DMS153 (cell line): ENCODE measurements at regions not wholly inside any gene's neighbourhood (a gene's known extent, or its start where the extent isn't known, plus 50 kb on each side); places are given as distances from the start of the nearest gene placed in this dataset.
A peak's percentile ranks its signal among the peaks of the same experiment; 100 is the strongest.

Experiments
- DNase-seq: peaks from one replicate; lab custom pipeline; 2025; lab: John Stamatoyannopoulos, UW

DNA sequence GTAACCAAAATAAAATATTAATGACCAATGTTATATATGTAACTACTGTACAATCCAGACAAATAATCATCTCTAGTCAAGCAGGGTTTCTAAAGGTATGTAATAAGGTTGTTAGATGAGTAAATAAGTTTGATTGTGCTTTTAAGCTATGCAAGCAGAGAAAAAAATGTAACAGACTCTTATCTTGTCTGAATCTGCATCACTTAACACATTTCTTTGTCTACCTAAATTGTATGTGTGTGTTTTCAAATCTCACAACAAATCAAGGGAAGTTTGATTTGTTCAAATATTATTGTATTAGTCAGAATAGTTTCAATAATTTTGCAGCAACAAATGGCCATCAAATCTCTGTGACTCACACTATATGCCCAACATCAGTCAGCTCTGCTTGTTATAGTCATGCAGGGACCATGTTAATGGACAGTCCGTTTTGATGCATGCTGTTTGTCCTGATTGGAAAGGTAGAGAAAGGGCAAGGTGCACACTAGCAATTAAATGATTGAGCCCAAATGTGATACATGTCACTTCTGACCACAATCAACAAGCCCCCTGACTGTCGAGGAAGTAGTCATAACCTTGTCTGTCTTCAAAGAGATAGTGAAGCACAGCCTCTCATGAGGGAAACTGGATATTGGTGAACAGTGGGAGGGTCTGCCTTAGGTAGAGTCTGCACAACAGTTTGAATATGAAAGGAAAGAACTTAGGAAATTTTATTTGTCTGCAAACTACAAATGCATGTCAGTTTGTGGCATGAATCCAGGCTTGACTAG is 349.4 kb upstream of the SATB1 start:
- DNase-seq: no peak

DNA sequence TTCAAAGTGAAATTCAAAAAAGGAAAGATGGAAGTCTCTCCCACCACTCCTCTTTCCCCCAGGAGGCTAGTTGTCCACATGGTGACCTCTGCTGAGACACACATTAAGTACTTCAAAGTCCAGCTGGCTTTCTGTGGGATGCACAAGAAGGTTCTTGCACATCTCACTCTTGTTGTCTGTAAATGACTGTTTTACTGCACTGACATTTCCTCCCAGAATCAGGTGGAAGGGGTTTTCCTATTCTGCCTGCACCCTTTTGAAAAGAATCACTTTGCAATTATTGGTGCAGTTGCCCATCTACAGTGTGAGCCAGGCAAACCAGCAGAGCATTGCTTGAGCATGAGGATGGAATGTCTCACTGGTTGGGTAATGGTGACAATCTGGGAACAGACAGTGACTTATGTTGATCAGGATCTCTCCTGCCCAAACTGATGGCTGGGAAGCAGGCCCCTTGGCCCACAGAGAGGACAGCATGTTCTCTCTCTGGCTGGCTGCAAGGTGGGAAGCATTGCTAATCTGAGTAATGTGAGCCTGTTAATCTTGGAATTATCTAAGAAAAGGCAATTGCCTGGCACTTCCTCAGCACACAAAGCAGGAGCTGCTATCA is 347.7 kb upstream of the SATB1 start:
- DNase-seq: no peak

DNA sequence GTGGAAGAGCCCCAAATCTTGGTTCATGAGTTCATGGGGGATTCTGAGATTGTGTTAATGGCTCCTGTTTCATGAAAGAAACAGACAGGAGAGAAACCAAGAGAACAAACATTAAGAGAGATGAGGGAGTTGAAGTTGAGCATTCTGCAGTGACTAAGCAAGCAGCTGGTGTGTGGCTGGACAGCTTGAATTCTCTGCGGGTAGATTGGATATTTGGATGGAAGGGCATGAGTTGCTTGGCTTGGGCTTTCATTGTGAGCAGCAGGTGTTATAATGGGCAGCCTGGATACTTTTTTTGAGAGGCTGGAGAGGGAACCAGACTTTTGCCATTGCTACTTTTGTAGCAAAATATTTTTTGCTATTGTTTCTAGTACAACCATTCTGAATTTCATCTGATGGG is 346.8 kb upstream of the SATB1 start:
- DNase-seq: no peak

GRCh38 chr3:18770800-18771199 is 345.7 kb upstream of the SATB1 start:
- DNase-seq: no peak

- DNase-seq: no peak
These were observed 342.7 kb upstream of the SATB1 start for GRCh38 chr3:18767756-18768303.

DNA sequence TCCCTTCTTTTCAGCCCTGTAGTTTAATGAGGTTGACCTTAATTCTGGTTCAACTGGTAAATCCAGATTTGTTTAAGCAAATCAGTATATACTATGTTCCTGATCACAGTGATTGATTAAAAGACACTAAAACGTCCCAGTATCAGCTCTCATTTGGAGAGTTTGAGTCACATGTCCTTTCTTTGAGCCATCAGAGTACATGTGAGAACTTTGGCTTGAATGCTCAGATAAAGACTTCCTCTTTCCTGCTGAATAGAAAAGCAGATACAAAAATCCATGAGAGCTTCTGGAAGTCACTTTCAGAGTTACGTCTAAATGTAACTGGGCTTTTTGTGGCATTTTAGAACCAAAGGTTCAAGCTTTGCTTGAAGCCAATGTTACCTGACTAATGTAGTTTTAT is 341.8 kb upstream of the SATB1 start:
- DNase-seq: no peak

DNA sequence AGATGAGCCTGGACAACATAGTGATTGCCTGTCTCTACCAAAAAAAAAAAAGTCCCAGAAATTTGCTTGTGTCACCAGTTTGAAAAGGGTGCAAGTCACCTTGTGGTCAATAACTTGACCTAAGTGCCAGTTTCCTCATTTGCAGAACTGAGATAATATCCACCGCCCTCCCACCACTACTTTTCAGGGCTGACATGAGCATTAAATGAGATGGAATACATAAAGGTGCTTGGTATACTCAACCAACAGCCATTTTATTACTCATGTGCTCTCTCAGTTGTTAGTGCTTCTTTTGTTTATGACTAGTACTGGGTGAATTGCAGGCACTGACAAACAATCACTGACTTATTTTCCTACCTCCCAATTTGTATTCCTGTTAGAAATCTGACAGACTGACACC is 340.5 kb upstream of the SATB1 start:
- DNase-seq: no peak

DNA sequence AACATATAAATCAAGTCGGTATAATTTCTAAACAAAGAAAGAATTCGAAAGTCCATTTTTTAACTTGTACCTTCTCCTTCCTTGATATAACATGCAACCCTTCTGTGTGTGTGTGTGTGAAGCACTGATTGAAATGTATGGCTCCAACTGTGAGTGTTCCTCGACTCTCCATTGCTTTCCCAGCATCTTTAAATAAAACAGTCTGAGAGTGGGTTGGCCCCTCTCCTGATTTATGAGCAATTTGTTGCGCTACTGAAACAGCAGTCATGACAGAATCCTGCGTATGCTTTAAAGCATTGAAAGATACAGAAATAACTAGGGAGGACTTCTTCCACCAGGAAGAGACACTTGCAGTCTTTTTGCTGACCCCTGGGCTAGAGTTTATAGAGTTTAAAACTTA is 340.0 kb upstream of the SATB1 start:
- DNase-seq: no peak

DNA sequence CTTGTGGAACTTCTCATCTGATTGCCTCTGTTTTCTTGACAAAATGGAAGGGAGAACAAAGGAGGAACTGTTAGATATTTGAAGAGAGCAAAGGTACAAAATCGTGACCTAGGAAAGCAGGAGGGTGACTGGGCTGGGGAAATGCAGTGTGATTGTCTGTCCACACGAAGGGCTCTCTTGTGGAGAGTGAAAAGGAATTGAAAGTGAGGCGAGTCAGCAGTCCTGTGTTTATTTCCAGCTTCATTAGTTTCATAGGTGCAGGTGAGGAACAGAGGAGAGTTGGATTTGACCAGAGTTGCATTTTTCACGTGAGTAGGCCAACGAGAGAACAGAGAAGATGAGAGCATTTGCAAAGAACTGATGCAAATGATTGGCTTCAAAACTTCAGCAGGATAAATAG is 336.4 kb upstream of the SATB1 start:
- DNase-seq: no peak

GRCh38 chr3:18758047-18758704 is 333.0 kb upstream of the SATB1 start:
- peak; percentile 82 for DNase-seq

- no peak for DNase-seq
These were observed 332.3 kb upstream of the SATB1 start for GRCh38 chr3:18757476-18757875.

GRCh38 chr3:18752273-18752934 is 327.3 kb upstream of the SATB1 start:
- no peak for DNase-seq

DNA sequence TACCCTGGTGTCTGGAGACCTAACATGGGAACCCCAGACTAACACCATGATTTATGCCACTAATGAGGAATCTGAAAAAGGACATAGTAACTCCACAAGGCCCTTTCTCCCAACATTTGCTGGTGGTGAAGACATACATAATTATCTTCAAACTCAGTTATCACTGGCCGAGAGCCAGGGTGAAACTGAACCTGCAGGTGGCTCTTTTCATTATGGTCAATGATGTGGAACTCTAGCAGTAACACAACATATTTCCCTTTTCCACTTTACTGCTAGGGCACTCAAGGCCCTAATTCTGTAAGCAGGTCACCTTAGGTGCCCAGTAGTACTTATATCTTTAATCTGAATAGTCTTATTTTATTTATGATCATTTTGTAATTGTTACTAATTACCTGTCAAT is 326.4 kb upstream of the SATB1 start:
- DNase-seq: peak; percentile 82

GRCh38 chr3:18747383-18747782 is 322.2 kb upstream of the SATB1 start:
- no peak for DNase-seq

GRCh38 chr3:18745472-18745871 is 320.3 kb upstream of the SATB1 start:
- no peak for DNase-seq

DNA sequence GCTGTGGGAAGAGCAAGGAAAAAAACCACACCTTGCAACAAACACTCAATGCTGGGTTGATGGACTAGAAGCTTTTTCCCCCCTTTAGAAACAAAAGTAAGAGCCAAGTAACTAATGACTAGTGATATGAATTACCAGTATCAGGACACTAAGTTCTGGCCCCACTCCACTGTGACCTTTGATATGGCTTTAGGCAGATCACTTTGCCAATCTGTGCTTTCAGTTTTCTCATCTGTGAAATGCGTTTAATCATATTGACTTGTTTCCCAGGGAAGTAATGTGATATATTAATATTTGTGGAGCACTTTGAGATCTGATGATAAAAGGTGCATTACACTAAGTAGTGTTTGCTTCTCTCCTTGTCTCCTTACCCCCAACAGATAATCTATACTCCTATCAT is 319.3 kb upstream of the SATB1 start:
- DNase-seq: no peak

DNA sequence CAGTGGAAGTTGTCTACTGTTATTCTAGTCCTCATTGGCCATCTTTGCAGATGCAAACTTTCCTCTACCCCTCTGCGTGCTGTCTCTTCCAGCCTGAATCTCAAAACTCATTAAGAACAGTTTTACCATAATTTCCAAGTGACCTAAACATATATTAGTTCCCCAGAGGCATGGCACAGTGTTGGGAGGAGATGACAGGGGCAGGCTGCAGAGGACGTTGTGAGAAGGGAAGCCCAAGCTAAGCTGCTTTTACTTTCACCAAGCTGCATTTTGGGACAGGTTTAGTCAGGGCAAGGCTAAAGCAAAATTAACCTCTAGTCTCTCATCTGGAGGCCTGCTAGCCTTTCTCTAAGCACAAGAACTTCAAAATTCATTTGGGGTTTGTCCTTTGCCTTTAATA is 318.6 kb upstream of the SATB1 start:
- no peak for DNase-seq

GRCh38 chr3:18740631-18741583 is 315.8 kb upstream of the SATB1 start:
- DNase-seq: no peak

DNA sequence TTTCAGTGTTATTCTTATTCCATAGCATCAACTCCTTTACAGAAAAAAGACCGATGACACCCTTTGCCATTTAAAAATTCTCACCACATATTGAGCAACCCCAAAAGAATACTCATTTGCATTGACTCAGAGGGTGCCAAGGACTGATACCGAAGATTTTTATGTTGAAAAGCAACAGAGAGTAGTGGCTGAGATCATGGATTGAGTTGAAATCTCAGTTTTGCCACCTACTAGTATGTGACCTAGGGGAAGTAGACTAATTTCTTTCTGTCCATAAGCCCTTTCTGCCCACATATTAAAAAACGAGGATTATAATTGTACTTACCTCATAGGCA is 313.9 kb upstream of the SATB1 start:
- DNase-seq: no peak

- DNase-seq: no peak
These were observed 313.4 kb upstream of the SATB1 start for GRCh38 chr3:18738393-18739098.

GRCh38 chr3:18735005-18735404 is 309.9 kb upstream of the SATB1 start:
- DNase-seq: no peak
